Spleen (tissue), 7 donors: ENCODE measurements at regions not wholly inside any gene's neighbourhood (a gene's known extent, or its start where the extent isn't known, plus 50 kb on each side); places are given as distances from the start of the nearest gene placed in this dataset.

Experiments
- CTCF ChIP-seq, 11 experiments: fragments of 200-600 bp in 7 of 11; fragments of 450-650 bp in 4 of 11; sonication (generic) in 4 of 11; IDR thresholded peaks in 8 of 11; conservative IDR thresholded peaks in 3 of 11; 1 replicate in 7 of 11; 2 replicates in 4 of 11; pipeline versions ENCODE4 v1.4.0 to v1.8.0; 2016 to 2021; ENCODE audit warnings: antibody characterized with exemption in 11 of 11, inconsistent platforms in 4 of 11, mild to moderate bottlenecking in 1 of 11
- POLR2A ChIP-seq, 3 donors: fragments of 450-650 bp; IDR thresholded peaks; one replicate each; pipeline ENCODE4 v1.5.1; 2017; ENCODE audit warnings: antibody characterized with exemption in 3 of 3, mild to moderate bottlenecking in 1 of 3
- POLR2AphosphoS5 ChIP-seq, 3 donors: sonication (generic); formaldehyde crosslinking; IDR thresholded peaks; one replicate each; pipeline ENCODE4 v1.5.1; 2017; ENCODE audit warnings: antibody characterized with exemption in 3 of 3
- donor health status: DM: no; HTN: no; CAD: no; lungs with moderate emphysema.
- donor health status: DM: no; HTN: no; CAD: no.
- donor health status: DM: no; HTN: no; CAD: no.

DNA sequence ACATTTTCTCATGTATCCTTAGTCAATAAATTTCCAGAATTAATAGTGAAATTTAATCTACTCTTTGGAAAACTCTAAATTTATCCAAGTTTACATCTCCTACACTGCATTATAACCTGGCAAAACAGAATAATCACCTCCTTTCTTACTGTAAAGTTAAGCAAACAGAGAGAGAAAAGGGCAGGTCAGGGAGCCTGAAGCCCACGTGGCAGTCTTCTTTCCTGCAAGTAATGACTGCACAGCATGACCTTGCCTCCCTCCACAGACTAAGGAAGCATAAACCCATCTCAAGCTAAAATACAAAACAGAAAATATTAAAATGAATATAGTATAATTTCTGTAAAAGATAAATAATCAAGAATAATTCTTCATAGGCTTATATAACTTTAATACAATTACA lies 1153.0 kb downstream of the C4orf33 start:
- TF ChIP-seq POLR2A (IDR thresholded peaks at IDR 0.05) (no peak), CTCF (IDR thresholded peaks at IDR 0.05 in 8 of 11, conservative IDR thresholded peaks at IDR 0.05 in 3 of 11) (no peak), POLR2AphosphoS5 (IDR thresholded peaks at IDR 0.05) (no peak)
